Gastroesophageal sphincter (tissue), 4 donors: ENCODE measurements at regions not wholly inside any gene's neighbourhood (a gene's known extent, or its start where the extent isn't known, plus 50 kb on each side); places are given as distances from the start of the nearest gene placed in this dataset.
A peak's percentile ranks its signal among the peaks of the same experiment; 100 is the strongest.

Experiments
- ATAC-seq: fragments of 150-250 bp; one replicate; pipeline ENCODE4 v1.9.1; 2016; ENCODE audit warnings: mild to moderate bottlenecking, moderate library complexity
- H3K27ac ChIP-seq, 4 donors: fragments of 200-600 bp; sonication (generic) in 3 of 4; 1 replicate in 3 of 4; 2 replicates in 1 of 4; pipeline ENCODE4 v1.5.1; 2016 to 2019
- H3K27me3 ChIP-seq: fragments of 200-600 bp; sonication (generic); one replicate; pipeline ENCODE4 v1.5.1; 2019
- H3K36me3 ChIP-seq, 2 donors: fragments of 200-600 bp; sonication (generic); one replicate each; pipeline ENCODE4 v1.5.1; 2019; ENCODE audit warnings: control low read depth in 1 of 2
- H3K4me1 ChIP-seq, 3 donors: fragments of 200-600 bp; sonication (generic); 1 replicate in 2 of 3; 2 replicates in 1 of 3; pipeline ENCODE4 v1.5.1; 2016 to 2019; ENCODE audit warnings: control low read depth in 2 of 3
- H3K4me3 ChIP-seq, 2 donors: fragments of 200-600 bp; sonication (generic); one replicate each; pipeline ENCODE4 v1.5.1; 2019; ENCODE audit warnings: mild to moderate bottlenecking in 1 of 2, moderate library complexity in 1 of 2
- H3K9me3 ChIP-seq, 3 donors: fragments of 200-600 bp; sonication (generic); one replicate each; pipeline ENCODE4 v1.5.1; 2017 to 2019; ENCODE audit warnings: control low read depth in 2 of 3
- CTCF ChIP-seq, 4 experiments: fragments of 200-600 bp in 2 of 4; fragments of 450-650 bp in 2 of 4; sonication (generic) in 1 of 4; IDR thresholded peaks; one replicate each; pipeline ENCODE4 v1.5.1; 2017 to 2019; ENCODE audit warnings: antibody characterized with exemption in 4 of 4, mild to moderate bottlenecking in 2 of 4, moderate library complexity in 2 of 4
- EP300 ChIP-seq: sonication (generic); formaldehyde crosslinking; IDR thresholded peaks from one replicate; pipeline ENCODE4 v1.6.1; 2017; ENCODE audit warnings: antibody characterized with exemption, mild to moderate bottlenecking
- POLR2A ChIP-seq, 2 donors: fragments of 450-650 bp; IDR thresholded peaks; one replicate each; pipeline ENCODE4 v1.6.1; 2017; ENCODE audit warnings: antibody characterized with exemption in 2 of 2, mild to moderate bottlenecking in 2 of 2, moderate library complexity in 1 of 2
- POLR2AphosphoS5 ChIP-seq: sonication (generic); formaldehyde crosslinking; IDR thresholded peaks from one replicate; pipeline ENCODE4 v1.6.1; 2017; ENCODE audit warnings: antibody characterized with exemption
- WGBS, 2 donors: methylation state at CpG; one replicate each; pipeline ENCODE4 v1.1.5; 2018; ENCODE audit warnings: low coverage in 1 of 2; 5-methylcytosine and 5-hydroxymethylcytosine counted together

- Histone ChIP-seq H3K27me3 (peaks cover 29% of the 10 kb centered on the region), H3K4me3 (no peak overlapping the region), H3K4me1 (no peaks in the 10 kb centered on the region), H3K9me3 (peaks cover 0 to 23% (median 0%) of the 10 kb centered on the region in 3 donors), H3K27ac (no peak overlapping the region), H3K36me3 (no peaks in the 10 kb centered on the region)
- 81 to 93% methylated on average over 2 to 3 of the region's 4 CpGs for WGBS, 2 donors
- TF ChIP-seq POLR2AphosphoS5: no peak
- TF ChIP-seq EP300: no peak
- no peak for TF ChIP-seq POLR2A (IDR thresholded peaks at IDR 0.05)
- no peak for TF ChIP-seq CTCF (IDR thresholded peaks at IDR 0.05)
- no peak for ATAC-seq
Observed at GRCh38 chr5:3313569-3313968, 282.1 kb upstream of the IRX1 start.

GRCh38 chr5:3312299-3312698 lies 283.3 kb upstream of the IRX1 start:
- Histone ChIP-seq H3K36me3 (no peaks in the 10 kb centered on the region), H3K9me3 (peaks cover 0 to 23% (median 0%) of the 10 kb centered on the region in 3 donors), H3K4me1 (no peaks in the 10 kb centered on the region), H3K27me3 (peaks cover 29% of the 10 kb centered on the region), H3K27ac (no peak overlapping the region), H3K4me3 (no peak overlapping the region)
- WGBS, 2 donors: 63 to 76% methylated on average over 4 to 5 of the region's 6 CpGs
- TF ChIP-seq EP300 (no peak), POLR2A (IDR thresholded peaks at IDR 0.05) (no peak), CTCF (IDR thresholded peaks at IDR 0.05) (no peak), POLR2AphosphoS5 (no peak)
- no peak for ATAC-seq

GRCh38 chr5:3311433-3311832 lies 284.2 kb upstream of the IRX1 start:
- ATAC-seq: peak; percentile 16

GRCh38 chr5:3310541-3311261 lies 284.9 kb upstream of the IRX1 start:
- Histone ChIP-seq H3K27me3 (peaks cover 27% of the 10 kb centered on the region), H3K9me3 (peaks cover 0 to 23% (median 0%) of the 10 kb centered on the region in 3 donors), H3K4me3 (no peak overlapping the region), H3K36me3 (no peaks in the 10 kb centered on the region), H3K27ac (no peak overlapping the region), H3K4me1 (no peaks in the 10 kb centered on the region)
- WGBS, 2 donors: 59 to 74% methylated on average over 7 to 25 of the region's 26 CpGs
- no peak for TF ChIP-seq POLR2A (IDR thresholded peaks at IDR 0.05)
- TF ChIP-seq EP300: no peak
- TF ChIP-seq CTCF (IDR thresholded peaks at IDR 0.05): no peak
- TF ChIP-seq POLR2AphosphoS5: no peak
- peak; percentile 38 for ATAC-seq

More at GRCh38 chr5:3311433-3311832, 284.2 kb upstream of the IRX1 start:
- H3K4me3 ChIP-seq: no peak overlapping the region
- H3K9me3 ChIP-seq: peaks cover 0 to 23% (median 0%) of the 10 kb centered on the region in 3 donors
- H3K27ac ChIP-seq: no peak overlapping the region
- H3K36me3 ChIP-seq: no peaks in the 10 kb centered on the region
- 71 to 100% methylated on average over 2 to 4 of the region's 8 CpGs for WGBS, 2 donors
- no peak for TF ChIP-seq EP300
- no peak for TF ChIP-seq POLR2AphosphoS5
- TF ChIP-seq CTCF (IDR thresholded peaks at IDR 0.05): no peak
- TF ChIP-seq POLR2A (IDR thresholded peaks at IDR 0.05): no peak
- peaks cover 32% of the 10 kb centered on the region for H3K27me3 ChIP-seq
- no peaks in the 10 kb centered on the region for H3K4me1 ChIP-seq

- no peak for TF ChIP-seq EP300
- TF ChIP-seq CTCF (IDR thresholded peaks at IDR 0.05): no peak
- no peak for TF ChIP-seq POLR2AphosphoS5
- TF ChIP-seq POLR2A (IDR thresholded peaks at IDR 0.05): no peak
- Histone ChIP-seq H3K27me3 (peaks cover 22% of the 10 kb centered on the region), H3K4me1 (no peaks in the 10 kb centered on the region), H3K9me3 (peaks cover 0 to 23% (median 0%) of the 10 kb centered on the region in 3 donors), H3K4me3 (no peak overlapping the region), H3K36me3 (no peaks in the 10 kb centered on the region), H3K27ac (no peak overlapping the region)
- WGBS, 2 donors: 70 to 87% methylated on average over 4 to 5 of the region's 10 CpGs
- ATAC-seq: no peak
Observed at GRCh38 chr5:3309538-3309937, 286.1 kb upstream of the IRX1 start.
